ENCODE measurements at regions not wholly inside any gene's neighbourhood (a gene's known extent, or its start where the extent isn't known, plus 50 kb on each side); places are given as distances from the start of the nearest gene placed in this dataset.
"Not testable (repeated sequence)": the region's sequence is repeated elsewhere in the genome, so short reads cannot be mapped to it uniquely, and the experiment has no call there.

DNA sequence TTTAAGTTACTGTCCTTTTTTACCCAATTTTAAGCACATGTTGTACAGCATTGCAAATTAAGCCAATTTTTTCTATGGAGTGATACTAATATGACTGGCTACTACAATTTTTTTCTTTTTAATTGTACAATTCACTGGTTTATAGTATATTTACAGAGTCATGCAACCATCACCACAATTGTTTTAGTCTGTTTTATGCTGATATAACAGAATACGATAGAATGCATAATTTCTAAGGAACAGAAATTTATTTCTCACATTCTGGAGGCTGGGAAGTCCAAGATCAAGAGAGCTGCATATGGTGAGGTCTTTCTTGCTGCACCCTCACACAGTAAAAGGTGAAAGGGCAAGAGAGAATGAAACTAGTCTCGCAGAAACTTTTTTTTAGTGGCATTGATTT lies 125.3 kb downstream of the GLUD2 start:
- no peaks in the 10 kb centered on the region for H3K4me1 Mint-ChIP-seq (ENCODE audit: low read depth)
- H3K36me3 Mint-ChIP-seq (ENCODE audit: low read depth): no peaks in the 10 kb centered on the region
- no peak overlapping the region for H3K4me3 Mint-ChIP-seq (ENCODE audit: unreplicated experiment)
- no peaks in the 10 kb centered on the region for H3K27me3 Mint-ChIP-seq (ENCODE audit: low read depth)
- H3K27ac Mint-ChIP-seq (ENCODE audit: unreplicated experiment): no peak overlapping the region
- H3K9me3 Mint-ChIP-seq (ENCODE audit: low read depth): peaks cover 22% of the 10 kb centered on the region
- no peak for DNase-seq (ENCODE audit: low spot score)
- TF ChIP-seq, protein P1, sequence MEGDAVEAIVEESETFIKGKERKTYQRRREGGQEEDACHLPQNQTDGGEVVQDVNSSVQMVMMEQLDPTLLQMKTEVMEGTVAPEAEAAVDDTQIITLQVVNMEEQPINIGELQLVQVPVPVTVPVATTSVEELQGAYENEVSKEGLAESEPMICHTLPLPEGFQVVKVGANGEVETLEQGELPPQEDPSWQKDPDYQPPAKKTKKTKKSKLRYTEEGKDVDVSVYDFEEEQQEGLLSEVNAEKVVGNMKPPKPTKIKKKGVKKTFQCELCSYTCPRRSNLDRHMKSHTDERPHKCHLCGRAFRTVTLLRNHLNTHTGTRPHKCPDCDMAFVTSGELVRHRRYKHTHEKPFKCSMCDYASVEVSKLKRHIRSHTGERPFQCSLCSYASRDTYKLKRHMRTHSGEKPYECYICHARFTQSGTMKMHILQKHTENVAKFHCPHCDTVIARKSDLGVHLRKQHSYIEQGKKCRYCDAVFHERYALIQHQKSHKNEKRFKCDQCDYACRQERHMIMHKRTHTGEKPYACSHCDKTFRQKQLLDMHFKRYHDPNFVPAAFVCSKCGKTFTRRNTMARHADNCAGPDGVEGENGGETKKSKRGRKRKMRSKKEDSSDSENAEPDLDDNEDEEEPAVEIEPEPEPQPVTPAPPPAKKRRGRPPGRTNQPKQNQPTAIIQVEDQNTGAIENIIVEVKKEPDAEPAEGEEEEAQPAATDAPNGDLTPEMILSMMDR (IDR thresholded peaks at IDR 0.05): no peak

DNA sequence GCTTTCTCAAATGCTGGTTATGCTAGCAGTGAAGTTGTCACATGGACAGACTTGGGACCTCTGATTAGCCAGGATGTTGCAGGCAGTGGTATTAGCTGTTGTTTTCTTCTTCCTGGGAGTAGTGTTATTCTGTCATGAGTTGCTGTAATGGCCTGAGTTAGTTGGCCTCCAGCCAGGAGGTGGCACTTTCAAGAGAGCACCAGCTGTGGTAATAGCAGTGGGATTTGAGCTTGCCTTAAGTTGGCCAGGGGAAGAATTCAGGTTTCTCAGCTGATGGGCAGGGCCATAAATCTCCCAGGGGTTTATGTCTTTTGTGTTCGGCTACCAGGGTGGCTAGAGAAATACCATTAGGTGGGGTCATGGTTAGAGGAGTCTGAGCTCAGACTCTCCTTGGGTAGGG lies 132.6 kb downstream of the GLUD2 start:
- H3K36me3 Mint-ChIP-seq (ENCODE audit: low read depth): no peaks in the 10 kb centered on the region
- no peak overlapping the region for H3K4me3 Mint-ChIP-seq (ENCODE audit: unreplicated experiment)
- H3K4me1 Mint-ChIP-seq (ENCODE audit: low read depth): no peaks in the 10 kb centered on the region
- DNase-seq (ENCODE audit: low spot score): no peak
- H3K27me3 Mint-ChIP-seq (ENCODE audit: low read depth): no peaks in the 10 kb centered on the region
- TF ChIP-seq, protein P1 (IDR thresholded peaks at IDR 0.05): no peak
- H3K9me3 Mint-ChIP-seq (ENCODE audit: low read depth): peaks cover 38% of the 10 kb centered on the region
- H3K27ac Mint-ChIP-seq (ENCODE audit: unreplicated experiment): no peak overlapping the region

DNA sequence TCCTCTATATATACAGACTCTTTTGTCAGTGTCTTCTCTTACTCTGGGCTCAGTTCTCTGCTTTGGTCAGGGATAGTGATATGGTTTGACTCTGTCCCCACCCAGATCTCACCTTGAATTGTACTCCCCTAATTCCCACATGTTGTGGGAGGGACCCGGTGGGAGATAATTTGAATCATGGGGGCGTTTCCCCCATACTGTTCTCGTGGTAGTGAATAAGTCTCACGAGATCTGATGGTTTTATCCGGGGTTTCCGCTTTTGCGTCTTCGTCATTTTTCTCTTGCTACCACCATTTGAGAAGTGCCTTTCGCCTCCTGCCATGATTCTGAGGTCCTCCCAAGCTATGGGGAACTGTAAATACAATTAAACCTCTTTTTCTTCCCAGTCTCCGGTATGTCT lies 144.4 kb downstream of the GLUD2 start:
- no peak overlapping the region for H3K4me3 Mint-ChIP-seq (ENCODE audit: unreplicated experiment)
- no peak for DNase-seq (ENCODE audit: low spot score)

DNA sequence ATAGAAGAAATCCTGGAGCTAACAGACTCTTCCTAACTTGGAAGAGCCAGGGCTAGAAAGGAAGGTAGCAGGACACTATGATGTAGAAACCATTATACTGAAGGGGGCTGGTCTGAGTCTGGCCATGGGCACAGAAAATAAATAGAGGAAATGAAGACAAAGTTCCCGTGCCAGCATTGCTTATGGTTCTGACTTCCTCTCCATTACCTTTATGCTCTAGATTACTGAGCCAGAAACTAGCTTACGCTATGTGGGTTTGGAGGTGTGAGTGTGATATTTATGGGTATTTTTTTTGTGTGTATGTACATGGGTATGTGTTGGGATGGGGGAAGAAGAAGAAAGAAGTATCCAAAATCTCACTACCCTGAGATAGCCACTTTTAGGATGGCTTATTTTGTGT lies 148.3 kb downstream of the GLUD2 start:
- DNase-seq (ENCODE audit: low spot score): no peak
- TF ChIP-seq, protein P1 (IDR thresholded peaks at IDR 0.05): no peak
- H3K36me3 Mint-ChIP-seq (ENCODE audit: low read depth): no peaks in the 10 kb centered on the region
- H3K4me3 Mint-ChIP-seq (ENCODE audit: unreplicated experiment): no peak overlapping the region
- H3K27ac Mint-ChIP-seq (ENCODE audit: unreplicated experiment): no peak overlapping the region
- H3K4me1 Mint-ChIP-seq (ENCODE audit: low read depth): no peaks in the 10 kb centered on the region
- H3K27me3 Mint-ChIP-seq (ENCODE audit: low read depth): no peaks in the 10 kb centered on the region
- peaks cover 8% of the 10 kb centered on the region for H3K9me3 Mint-ChIP-seq (ENCODE audit: low read depth)

More for the DNA sequence above, 144.4 kb downstream of the GLUD2 start:
- Mint-ChIP-seq H3K27me3 (ENCODE audit: low read depth) (no peaks in the 10 kb centered on the region), H3K4me1 (ENCODE audit: low read depth) (no peaks in the 10 kb centered on the region), H3K27ac (ENCODE audit: unreplicated experiment) (no peak overlapping the region), H3K36me3 (ENCODE audit: low read depth) (no peaks in the 10 kb centered on the region), H3K9me3 (ENCODE audit: low read depth) (peaks cover 13% of the 10 kb centered on the region)
- TF ChIP-seq, protein P1 (IDR thresholded peaks at IDR 0.05): no peak

DNA sequence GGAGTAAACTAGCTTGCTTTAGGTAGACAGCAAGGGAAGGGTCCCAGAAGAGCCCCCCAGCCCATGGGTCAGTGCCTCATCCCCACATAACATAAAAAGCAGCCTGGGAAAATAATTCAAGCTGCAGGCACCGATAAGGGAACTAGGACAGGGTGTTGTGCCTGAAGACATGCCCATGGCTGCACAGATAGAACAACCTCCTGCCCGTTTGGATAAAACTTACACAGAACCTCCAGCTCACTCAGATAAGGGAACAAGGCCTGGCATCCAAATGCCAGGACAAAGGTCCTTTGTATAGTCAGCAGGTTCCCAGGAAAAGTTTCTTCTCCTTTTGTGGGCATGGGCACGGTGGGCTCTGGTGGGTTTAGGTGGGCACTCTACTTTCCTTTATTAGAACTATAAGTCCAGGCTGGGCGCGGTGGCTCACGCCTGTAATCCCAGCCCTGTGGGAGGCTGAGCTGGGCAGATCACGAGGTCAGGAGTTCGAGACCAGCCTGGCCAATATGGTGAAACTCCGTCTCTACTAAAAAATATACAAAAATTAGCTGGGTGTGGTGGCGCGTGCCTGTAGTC lies 149.5 kb downstream of the GLUD2 start:
- not testable (repeated sequence) for H3K9me3 Mint-ChIP-seq (ENCODE audit: low read depth); H3K36me3 Mint-ChIP-seq (ENCODE audit: low read depth); H3K4me1 Mint-ChIP-seq (ENCODE audit: low read depth); H3K27me3 Mint-ChIP-seq (ENCODE audit: low read depth); DNase-seq (ENCODE audit: low spot score); H3K27ac Mint-ChIP-seq (ENCODE audit: unreplicated experiment); H3K4me3 Mint-ChIP-seq (ENCODE audit: unreplicated experiment)

DNA sequence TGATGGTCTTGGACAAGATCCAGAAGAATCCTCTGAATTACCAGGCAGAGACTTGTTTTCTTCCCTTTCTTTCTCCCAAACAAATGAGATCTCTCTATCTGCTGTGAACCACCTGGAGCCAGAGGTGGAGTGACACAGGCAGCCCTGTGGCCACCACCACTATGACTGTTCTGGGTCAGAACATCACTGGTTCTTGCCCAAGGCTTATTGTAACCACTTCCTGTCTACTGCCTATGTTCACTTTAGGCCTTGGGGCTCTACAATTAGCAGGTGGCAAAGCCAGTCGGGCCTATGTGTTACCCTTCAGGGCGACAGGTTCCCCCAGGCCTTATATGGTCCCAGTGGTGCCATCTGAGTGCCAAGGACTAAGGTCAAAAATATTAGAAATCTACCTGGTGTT lies 161.2 kb downstream of the GLUD2 start:
- Mint-ChIP-seq H3K27ac (ENCODE audit: unreplicated experiment) (no peak overlapping the region), H3K36me3 (ENCODE audit: low read depth) (no peaks in the 10 kb centered on the region), H3K9me3 (ENCODE audit: low read depth) (peaks cover 21% of the 10 kb centered on the region), H3K27me3 (ENCODE audit: low read depth) (peaks cover 1% of the 10 kb centered on the region), H3K4me1 (ENCODE audit: low read depth) (no peaks in the 10 kb centered on the region), H3K4me3 (ENCODE audit: unreplicated experiment) (no peak overlapping the region)
- DNase-seq (ENCODE audit: low spot score): no peak
- TF ChIP-seq, protein P1 (IDR thresholded peaks at IDR 0.05): no peak
